ENCODE measurements at regions not wholly inside any gene's neighbourhood (a gene's known extent, or its start where the extent isn't known, plus 50 kb on each side); places are given as distances from the start of the nearest gene placed in this dataset.
A peak's percentile ranks its signal among the peaks of the same experiment; 100 is the strongest.

DNA sequence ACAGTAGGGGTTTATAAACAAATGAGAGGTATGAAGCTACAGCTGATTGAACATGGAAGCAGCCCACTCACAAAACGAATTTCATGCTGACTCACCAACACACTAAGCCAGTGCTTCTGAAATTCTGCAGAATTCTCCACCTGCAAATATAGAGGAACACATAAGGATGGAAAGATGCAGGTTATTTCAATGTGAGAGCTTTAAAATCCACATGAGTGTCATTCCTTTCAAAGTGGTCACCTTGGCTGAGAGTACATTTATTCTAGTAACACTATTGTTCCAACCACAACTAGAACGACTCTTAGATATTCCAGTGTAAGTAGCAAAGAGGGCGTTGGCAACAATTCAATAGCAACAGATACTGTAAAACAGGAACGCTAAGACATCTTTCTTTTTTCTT, 189.9 kb upstream of the TSC22D2 start:
- no peak for DNase-seq (ENCODE audit: low read depth in 2 of 2)

DNA sequence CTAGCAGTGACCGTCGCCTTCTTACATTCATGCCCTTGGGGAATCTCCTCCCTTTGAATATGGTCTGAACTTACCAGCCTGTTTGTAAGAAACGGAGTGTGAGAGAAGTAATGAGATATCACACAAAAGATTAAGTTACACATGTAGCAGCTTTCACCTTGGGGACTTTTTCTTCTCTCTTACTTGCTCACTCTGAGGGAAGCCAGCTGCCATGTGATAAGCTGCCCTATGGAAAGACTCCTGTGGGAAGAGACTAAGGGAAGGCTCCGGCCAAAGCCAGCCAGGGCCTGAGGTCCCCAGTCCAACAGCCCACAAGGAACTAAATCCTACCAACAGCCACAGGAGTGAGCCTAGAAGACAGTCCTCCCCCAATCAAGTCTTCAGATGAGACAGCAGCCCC, 190.4 kb upstream of the TSC22D2 start:
- no peak for DNase-seq (ENCODE audit: low read depth in 2 of 2)

DNA sequence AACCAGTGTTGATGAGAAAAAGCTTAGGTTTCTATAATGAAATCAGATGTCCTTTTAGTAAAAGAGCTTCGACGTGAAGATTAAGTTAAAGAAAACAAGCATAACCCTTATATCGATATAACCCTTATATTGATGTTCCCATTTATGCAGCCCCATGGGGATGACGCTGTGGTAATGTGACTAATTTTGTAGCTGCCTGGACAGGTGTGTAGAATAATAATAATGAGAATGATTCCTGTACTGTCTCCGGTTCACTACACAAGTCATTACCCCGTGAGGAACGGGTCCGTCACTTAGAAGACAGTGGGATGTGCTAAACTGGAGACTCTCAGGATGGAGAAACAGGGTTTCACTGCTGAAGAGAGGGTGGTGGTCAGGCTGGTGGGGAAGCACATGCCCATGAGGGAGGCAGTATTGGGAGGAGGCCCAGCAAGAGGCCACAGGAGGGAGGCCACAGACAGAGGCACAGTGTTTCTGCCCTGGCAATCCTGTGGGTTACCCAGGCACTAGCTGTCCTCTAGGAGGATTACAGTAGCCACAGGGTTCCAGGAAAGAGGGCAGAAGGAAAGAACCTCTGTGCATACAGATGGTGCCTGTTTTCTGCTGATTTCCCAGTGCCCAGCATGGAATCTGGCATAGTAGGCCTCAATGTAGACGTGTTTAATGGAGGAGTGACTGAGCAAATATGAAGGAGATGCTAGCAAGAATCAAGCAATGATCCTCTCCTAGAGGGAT, 191.1 kb upstream of the TSC22D2 start:
- no peak for DNase-seq (ENCODE audit: low read depth in 2 of 2)

DNA sequence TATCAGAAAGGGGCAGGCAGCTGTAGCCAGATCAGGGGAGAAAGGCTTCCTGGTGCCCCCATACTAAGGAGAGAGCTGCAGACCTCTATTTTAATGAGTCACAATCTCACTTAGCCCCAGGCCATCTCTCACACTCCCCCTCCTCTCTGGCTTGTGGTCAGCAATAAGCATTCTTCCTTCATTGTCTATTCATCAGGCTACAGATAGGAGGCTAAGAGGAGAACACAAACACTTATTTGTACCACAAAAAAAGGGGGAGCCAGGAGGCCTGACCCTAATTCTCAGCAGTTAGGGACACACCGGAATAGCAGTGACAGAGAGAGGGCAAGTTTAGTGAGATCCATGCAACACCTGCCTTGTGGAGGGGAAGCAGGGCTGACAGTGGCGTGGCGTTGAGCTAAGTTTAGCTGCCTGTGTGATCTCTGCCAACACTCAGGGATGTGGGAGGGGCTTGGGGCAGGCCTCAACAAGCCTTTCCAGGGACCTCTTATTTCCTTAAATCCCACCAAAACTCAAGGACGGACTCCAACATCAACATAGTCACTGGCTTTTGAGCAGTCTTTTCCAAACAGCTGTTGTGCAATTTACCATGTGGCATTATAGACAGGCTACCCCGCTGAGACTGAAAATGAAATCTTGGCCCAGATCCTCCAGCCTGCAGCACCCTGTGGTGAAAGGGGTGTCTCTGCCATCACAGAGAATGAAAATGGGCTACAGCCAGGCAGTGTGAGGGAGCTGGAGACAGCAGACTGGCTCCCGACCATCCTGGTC, 191.9 kb upstream of the TSC22D2 start:
- DNase-seq (ENCODE audit: low read depth in 2 of 2) = no peak

DNA sequence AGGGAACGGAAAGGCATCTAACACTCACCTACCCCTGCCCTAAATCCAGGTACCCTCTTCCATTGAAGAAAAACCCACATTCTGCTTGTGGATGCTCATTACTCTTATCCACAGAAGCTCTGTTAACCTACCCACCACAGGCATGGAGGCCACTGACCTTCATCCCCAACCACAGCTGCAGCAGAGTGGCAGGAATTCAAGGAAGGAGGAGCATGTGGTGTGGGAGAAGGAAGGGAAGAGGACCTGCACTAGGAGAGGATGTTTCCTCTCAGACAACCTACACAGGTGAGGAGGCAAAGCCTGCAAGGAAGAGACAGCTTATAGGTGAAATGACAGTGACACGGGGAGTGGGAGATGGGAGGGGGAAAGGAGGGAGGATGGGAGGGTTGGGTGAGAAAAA, 192.5 kb upstream of the TSC22D2 start:
- no peak for DNase-seq (ENCODE audit: low read depth in 2 of 2)

DNA sequence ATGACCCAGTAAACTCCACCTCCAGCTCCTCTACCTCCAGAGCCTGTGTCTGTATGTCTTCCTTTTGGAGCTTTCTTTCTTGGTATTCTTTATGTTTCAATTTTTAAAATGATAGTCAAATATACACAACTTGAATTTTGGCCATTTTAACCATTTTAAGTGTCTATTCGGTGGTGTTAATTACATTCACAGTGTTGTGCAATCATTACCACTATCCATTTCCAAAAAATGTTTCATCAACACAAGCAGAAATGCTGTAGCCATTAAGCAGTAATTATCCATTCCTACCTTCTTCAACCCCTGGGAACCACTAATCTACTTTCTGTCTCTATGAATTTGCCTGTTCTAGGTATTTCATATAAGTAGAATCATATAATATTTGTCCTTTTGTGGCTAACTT, 194.5 kb upstream of the TSC22D2 start:
- no peak for DNase-seq (ENCODE audit: low read depth in 2 of 2)

DNA sequence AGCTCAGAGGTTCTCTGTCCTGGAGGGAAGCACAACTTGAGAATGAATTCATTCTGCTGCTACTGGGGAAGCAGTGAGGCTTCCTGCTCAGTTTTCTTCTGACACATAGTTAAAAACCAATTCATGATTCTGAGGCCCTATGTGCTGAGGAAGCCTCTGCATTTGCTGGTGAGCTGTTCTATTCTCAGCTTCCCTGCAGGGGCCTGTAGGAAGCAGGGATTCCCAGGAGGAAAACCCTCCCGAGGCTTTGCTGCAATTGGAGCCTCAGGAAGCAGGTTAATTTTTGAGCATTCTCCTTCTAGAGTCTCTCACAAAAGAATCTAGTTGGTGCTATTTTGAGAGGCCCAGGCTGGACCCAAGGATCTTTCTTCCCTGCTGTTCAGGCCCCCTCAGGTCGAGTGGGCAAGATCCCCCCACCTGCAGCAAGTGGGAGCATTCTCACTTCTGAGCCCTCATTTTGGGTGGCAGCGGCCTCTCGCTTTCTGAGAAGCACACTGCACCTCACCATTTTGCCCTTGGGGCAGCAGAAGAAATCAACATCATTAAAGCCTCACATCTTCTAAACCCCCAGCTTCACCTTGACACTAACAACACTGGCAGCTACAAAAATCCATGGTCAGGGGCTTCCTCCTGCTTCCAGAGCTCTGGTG, 197.5 kb upstream of the TSC22D2 start:
- DNase-seq (ENCODE audit: low read depth in 2 of 2) = no peak

DNA sequence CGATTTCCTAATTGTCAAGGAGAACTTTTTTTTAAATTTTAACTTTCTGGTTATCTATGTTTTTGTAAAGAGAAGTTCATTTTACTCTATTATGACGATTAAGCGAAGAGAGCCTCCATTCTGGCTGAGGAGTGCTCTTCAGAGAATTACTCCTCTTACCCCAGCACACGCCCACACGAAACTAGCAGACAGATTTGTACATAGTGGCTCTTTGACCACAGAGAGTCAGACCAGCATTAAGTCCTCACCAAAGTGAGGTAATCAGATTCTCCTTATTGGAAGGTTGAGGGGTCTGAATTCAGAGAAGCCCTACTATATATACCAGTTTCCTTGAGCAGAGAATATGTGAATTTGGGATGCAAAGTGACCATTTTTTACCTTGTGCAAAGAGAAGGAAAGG, 204.8 kb upstream of the TSC22D2 start:
- DNase-seq (ENCODE audit: low read depth in 2 of 2) = no peak

DNA sequence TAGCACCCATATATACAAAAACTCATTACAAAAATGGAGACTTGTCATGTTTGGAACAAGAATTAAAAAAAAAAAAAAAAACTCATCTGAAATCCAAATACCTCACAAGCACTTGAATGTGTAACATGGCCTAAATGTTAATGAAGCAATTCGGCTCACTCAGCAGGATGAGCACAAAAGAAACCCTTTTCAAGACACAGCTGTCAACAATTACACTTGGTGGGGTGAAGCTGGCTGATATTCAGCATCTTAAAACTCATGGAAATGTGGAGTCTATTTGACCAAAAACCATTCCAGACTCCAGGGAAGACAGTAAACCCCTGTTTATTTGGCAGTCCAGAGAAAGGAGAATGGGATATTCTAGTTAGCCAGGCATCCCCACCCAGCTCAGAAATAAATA, 205.4 kb upstream of the TSC22D2 start:
- DNase-seq (ENCODE audit: low read depth in 2 of 2) = no peak

DNA sequence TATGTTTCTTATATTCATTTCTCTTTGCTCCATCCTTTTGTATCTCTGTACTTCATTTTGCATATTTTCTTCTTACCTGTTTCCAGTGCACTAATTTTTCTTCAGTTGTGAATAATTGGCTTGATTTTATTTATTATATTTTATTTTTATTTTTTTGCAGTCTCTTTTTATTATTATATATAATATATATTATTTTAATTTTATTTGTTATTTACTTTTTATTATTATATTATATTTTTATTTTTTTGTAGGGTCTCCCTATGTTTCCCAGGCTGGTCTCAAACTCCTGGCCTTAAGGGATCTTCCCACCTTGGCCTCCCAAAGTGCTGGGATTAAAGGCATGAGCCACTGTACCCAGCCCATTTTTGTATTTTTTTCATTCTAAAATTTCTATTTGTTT, 213.1 kb upstream of the TSC22D2 start:
- no peak for DNase-seq (ENCODE audit: low read depth in 2 of 2)

DNA sequence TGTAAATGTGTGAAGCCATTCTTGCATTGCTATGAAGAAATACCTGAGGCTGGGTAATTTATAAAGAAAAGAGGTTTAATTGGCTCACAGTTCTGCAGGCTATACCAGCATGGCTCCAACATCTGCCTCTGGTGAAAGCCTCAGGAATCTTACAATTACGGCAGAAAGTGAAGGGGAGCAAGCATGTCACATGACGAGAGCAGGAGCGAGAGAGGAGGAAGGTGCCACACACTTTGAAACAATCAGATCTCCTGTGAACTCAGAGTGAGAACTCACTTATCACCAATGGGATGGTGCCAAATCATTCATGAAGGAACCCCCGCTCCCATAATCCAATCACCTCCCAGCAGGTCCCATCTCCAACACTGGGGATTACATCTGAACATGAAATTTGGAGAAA, 213.6 kb upstream of the TSC22D2 start:
- no peak for DNase-seq (ENCODE audit: low read depth in 2 of 2)

DNA sequence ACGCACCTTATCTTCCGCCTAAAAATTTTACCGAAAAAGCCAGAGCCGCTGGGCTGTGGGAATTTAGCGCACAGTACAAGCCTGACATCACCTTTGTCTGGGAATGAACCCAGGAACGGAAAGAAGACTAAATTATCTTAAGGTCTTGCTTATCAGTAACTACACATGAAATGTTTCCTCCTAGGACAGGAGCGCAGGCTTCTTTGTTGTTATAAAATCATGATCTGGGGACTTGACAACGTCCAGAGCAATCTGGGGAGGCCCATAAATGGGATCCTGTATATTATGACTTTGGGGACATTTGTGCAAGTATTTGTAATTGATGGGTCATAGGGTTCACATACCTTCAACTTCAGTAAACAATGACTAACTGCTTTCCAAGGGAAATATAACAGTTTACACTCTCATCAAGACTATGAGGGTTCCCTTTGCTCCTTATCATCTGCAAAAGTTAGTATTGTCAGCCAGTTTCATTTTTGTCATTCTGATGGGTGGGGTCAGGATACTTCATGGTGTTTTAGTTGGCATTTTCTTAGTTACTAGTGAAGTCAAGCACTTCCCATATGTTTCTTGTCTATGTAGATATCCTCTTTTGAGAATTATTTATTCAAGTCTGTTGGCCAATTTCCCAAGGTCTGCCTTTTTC, 213.9 kb upstream of the PFN2 start:
- DNase-seq (ENCODE audit: low read depth in 2 of 2) = no peak

DNA sequence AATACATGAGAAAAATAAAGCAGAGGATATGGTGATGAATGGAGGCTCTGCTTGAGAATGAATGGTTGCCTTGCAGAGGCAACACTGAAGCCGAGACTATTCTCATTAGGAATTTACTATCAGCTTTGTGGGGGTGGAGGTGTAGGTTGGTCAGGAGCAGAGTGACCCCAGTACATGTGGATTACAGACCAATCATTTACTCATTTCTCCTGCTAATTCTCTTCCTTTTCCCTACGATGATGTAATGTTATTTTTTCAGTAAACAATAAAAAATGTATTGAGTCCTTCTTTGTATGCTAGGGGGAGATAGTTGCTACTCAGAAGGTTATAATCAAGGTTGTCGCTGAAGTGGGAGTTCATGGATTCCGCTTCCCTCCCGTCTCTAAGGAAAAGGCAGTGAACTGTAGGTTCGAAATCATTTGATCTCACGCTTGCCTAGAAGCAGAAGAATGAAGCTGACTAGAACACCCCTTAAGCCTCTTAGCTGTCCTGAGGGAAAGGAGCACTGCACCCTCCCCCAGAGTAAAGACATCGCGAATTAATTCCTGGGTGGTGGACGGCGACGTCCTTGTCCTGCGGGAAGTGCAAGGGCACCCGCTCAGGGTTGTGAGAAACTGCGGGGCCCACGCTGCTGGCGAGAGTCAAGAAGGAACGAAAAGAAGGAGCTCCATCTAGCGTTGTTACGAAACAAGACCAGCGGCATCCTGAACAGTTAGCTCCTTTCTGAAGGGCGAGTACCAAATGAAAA, 213.2 kb upstream of the PFN2 start:
- DNase-seq (ENCODE audit: low read depth in 2 of 2) = peak; percentile 5

DNA sequence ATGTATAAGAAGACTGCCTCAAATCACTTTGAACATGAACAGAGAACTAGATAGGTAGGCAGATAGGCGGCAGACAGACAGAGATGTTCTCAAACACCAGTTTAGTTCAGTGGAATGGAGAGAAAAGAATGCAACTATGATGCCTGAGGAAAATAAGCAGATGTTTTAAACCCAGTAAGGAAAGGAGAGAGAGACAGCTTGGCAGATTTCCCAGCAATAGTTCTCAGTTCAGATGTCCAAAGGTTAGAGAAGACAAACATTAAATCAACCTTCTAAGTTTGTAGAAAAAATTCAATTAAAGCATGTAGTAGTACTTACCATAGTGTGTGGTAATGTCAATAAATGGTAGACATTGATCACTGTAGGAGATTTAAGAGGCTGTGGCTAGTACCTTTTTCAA, 209.6 kb upstream of the PFN2 start:
- DNase-seq (ENCODE audit: low read depth in 2 of 2) = no peak

DNA sequence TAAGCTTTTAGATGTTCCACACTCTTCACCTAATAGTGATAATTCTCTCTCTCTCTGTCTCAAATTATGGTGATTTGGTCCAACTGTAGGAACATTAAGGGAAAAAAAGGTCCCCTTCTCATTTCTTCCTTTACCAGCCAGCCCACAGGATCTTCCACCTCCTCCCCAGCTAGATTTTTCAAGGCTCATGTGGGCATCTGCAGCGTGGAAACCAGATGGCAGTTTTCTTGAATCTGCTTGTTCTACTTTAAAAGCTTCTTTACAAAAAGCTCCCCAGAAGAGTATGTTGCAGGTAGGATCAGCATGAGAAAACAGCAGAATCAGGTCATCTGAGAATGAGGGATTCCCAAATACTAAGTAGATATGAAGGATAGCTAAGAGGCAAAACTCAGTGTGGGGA, 208.6 kb upstream of the PFN2 start:
- no peak for DNase-seq (ENCODE audit: low read depth in 2 of 2)

DNA sequence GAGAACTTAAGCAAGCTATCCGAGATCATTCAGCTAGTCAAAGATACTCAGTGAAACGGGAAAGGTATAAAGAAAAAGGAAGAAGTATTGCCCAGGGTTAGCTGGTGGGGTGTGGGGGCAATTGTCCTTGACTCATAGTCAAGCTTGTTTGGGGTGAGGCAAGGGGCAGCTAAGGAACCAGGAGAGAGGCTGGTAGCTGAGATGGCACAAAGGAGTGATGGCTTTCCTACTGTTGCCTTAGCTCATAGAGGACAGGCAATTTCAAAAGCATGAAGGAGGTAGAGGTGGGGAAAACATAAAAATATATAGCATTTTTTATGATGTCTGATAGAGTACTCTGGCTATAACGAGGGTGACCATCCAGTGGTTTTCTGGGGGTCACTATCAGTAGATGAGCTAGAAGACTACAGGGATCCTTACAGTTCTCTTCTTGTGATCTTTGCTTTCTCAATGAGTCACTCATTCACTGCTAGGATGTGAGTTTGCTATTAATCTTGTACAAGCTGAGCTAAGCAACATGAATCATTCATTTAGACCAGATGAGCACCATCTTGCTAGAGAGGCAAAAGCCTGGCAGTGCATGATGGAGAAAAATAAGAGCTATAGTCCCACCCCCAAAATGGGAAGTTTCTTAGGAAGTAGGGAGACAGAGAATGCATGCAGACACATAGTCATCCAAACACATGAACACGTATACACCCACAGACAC, 207.1 kb upstream of the PFN2 start:
- no peak for DNase-seq (ENCODE audit: low read depth in 2 of 2)

DNA sequence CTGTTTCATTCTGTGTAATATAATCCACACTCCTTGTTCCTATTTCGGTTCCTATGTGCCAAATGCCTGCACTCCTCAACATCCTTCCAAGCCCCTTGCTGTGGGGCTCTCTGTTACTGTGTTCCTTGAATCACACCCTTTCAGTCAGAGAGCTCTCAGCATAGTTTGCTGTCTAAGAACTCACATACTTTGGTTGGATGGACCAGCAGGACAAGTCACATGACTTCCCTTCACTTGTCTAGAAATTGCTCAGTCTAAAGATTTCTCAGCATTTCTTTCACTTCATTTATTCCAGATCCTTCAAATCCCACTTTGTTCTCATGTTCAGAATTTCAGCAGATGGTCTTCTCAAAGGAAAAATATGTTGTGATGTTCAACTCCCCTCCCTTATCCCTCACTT, 203.5 kb upstream of the PFN2 start:
- DNase-seq (ENCODE audit: low read depth in 2 of 2) = no peak

DNA sequence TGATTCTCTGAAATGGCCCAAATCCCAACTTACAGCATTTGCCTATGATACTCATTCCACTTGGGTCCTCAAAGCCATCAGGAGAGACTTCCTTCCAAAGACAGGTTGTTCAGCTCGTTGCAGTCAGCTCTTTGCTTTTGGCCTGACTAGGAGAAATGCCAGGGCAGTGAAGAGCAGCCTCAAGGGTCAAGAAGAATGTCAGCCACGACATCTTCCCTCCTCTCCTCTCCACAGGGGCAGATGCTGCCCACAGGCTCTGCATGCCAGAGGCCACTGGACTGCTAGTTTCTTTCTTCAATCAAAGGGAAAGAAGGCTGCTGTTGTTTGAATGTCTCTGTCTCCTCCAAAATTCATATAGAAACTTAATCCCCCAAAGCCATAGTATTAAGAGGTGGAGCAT, 201.7 kb upstream of the PFN2 start:
- no peak for DNase-seq (ENCODE audit: low read depth in 2 of 2)

DNA sequence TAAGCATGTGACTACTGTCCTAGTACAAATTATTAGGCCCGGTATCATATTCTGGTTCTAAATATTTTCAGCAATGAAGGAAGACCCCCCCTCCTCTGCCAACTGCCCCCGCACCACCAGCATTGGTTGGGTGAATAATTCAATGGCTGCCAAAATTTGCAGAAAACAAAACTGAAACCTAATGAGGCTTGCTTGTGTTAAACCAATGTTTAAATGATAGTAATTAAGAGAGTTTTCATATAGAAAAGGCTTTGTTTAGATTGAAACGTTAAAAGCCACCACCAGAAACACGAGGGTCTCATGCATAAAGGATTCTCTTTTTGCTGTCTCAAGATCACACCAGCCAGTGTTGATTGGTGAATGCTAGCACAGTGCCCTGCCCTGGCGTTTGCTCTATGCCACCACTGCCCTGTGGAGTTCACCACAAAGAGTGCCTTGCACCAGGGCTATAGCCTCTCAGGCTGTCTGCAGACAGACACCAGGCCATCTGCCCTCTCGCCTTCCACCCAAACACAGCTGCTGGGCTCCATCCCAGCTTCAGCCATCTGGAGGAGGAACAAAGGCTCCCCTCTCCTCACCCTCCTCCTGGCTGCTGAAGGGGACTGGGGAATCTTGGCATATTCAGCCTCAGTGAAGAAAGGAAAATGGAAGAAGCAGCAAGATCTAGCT, 200.3 kb upstream of the PFN2 start:
- DNase-seq (ENCODE audit: low read depth in 2 of 2) = no peak

DNA sequence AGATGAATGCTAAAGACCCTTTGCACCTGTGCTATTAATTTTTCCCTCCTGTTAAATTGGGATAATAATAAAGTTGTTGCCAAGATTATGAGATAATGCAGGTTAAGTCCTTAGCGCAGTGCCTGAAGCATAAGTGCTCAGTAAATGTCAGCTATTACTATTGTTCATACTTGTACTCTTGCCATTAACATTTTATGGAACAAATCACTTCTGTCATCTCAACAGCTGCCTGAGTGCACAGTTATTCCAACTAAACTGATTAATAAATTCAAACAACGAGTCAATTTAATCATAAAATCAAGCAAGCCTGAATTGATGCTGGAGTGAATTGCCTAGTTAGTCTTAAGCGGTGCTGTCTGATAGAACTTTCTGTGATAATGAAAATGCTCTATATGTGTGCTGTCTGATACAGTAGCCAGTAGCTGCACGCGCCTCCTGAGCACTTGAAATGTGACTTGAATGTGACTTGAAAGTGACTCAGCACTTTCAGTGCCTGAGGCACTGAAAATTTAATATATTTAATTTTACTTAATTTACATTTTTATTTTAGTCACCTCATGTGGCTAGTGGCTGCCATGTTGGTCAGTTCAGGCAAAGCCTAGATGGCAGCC, 198.7 kb upstream of the PFN2 start:
- no peak for DNase-seq (ENCODE audit: low read depth in 2 of 2)

All from stimulated activated CD8-positive, alpha-beta memory T cell treated with anti-CD3 and anti-CD28 coated beads, Interleukin-15, amount 100 ng/mL, for 48 hours (primary cell).